ENCODE measurements at regions not wholly inside any gene's neighbourhood (a gene's known extent, or its start where the extent isn't known, plus 50 kb on each side); places are given as distances from the start of the nearest gene placed in this dataset.

- H3K4me1 Mint-ChIP-seq: no peaks in the 10 kb centered on the region
- no peaks in the 10 kb centered on the region for H3K36me3 Mint-ChIP-seq
- no peak overlapping the region for H3K27ac Mint-ChIP-seq
- H3K27me3 Mint-ChIP-seq: no peaks in the 10 kb centered on the region
- H3K9me3 Mint-ChIP-seq: peaks cover 4 to 11% (median 4%) of the 10 kb centered on the region in 3 donors
- H3K4me3 Mint-ChIP-seq: no peak overlapping the region
Measured at GRCh38 chr21:16389643-16390042, 659.9 kb downstream of the USP25 start.

DNA sequence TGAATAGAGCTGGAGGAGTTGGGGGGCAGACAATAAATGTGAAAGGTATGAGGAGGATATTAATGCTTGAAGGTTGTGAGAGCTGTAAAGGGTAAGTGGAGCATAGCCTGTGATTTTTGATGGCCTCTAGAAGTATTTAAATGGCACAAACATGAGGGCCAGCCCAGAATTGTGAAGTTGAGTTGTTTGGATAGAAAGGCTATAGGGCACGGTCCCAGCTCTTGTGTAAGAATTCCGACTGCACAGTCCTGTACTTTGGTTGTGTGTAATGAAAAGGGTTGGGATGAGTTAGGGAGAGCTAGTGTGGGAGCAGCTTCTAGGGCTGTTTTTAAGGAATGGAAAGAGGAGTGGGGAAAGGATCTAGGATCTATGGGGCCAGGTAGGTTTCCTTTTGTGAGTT is 665.5 kb downstream of the USP25 start:
- Mint-ChIP-seq H3K4me1 (no peaks in the 10 kb centered on the region), H3K27me3 (no peaks in the 10 kb centered on the region), H3K27ac (no peak overlapping the region), H3K36me3 (no peaks in the 10 kb centered on the region), H3K9me3 (peaks cover 4 to 7% (median 6%) of the 10 kb centered on the region in 3 donors), H3K4me3 (no peak overlapping the region)

DNA sequence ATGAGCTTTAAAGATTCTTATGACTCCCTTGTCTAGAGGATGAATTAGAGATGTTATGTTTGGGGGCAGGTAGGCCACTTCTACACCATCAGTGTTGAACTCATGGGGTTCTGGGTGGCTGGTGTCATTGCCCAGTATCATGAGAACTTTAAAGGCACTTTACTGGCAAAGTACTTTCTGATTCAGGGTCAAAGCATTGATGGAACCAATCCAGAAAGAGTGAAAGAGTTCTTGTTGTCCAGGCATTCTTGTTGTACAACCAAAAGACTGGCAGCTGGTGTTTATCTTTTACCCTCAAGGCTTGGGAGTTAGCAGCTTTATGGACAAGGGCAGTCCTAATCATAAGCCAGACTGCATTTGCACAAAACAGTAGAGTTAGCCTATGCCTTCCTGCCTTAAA is 673.0 kb downstream of the USP25 start:
- no peaks in the 10 kb centered on the region for H3K4me1 Mint-ChIP-seq
- peaks cover 0 to 4% (median 0%) of the 10 kb centered on the region in 3 donors for H3K9me3 Mint-ChIP-seq
- no peaks in the 10 kb centered on the region for H3K36me3 Mint-ChIP-seq
- H3K4me3 Mint-ChIP-seq: no peak overlapping the region
- H3K27ac Mint-ChIP-seq: no peak overlapping the region
- no peaks in the 10 kb centered on the region for H3K27me3 Mint-ChIP-seq

GRCh38 chr21:16404776-16405175 is 675.0 kb downstream of the USP25 start:
- Mint-ChIP-seq H3K27me3 (no peaks in the 10 kb centered on the region), H3K27ac (no peak overlapping the region), H3K9me3 (peaks cover 3 to 4% (median 3%) of the 10 kb centered on the region in 3 donors), H3K4me1 (no peaks in the 10 kb centered on the region), H3K36me3 (no peaks in the 10 kb centered on the region), H3K4me3 (no peak overlapping the region)

GRCh38 chr21:16406355-16406754 is 676.6 kb downstream of the USP25 start:
- Mint-ChIP-seq H3K27me3 (no peaks in the 10 kb centered on the region), H3K27ac (no peak overlapping the region), H3K4me3 (no peak overlapping the region), H3K4me1 (no peaks in the 10 kb centered on the region), H3K9me3 (peaks cover 3 to 4% (median 3%) of the 10 kb centered on the region in 3 donors), H3K36me3 (no peaks in the 10 kb centered on the region)

- Mint-ChIP-seq H3K36me3 (no peaks in the 10 kb centered on the region), H3K4me1 (no peaks in the 10 kb centered on the region), H3K4me3 (no peak overlapping the region), H3K27ac (peak overlapping the region in 1 of 3 donors; percentile 46), H3K9me3 (peaks cover 3 to 7% (median 4%) of the 10 kb centered on the region in 3 donors), H3K27me3 (no peaks in the 10 kb centered on the region)
Measured at GRCh38 chr21:16407403-16408240, 677.8 kb downstream of the USP25 start.

GRCh38 chr21:16408280-16408679 is 678.5 kb downstream of the USP25 start:
- Mint-ChIP-seq H3K36me3 (no peaks in the 10 kb centered on the region), H3K4me1 (no peaks in the 10 kb centered on the region), H3K27me3 (no peaks in the 10 kb centered on the region), H3K4me3 (no peak overlapping the region), H3K27ac (no peak overlapping the region), H3K9me3 (peaks cover 3 to 7% (median 4%) of the 10 kb centered on the region in 3 donors)

DNA sequence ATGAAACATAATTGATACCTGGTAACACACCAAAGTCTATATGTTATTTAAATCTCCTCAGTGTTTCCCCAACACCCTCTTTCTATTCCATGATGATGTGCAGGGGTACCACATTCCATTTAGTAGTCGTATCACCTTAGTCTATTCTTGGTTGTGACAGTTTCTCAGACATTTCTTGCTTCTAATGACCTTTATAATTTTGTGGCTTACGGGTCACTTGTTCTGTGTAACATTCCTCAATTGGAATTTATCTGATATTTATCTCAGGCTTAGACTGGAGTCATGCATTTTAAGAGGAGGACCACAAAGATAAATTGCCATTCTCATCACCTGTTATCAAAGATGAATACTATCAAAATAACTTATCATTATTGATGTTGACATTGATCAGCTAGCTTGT is 679.6 kb downstream of the USP25 start:
- peaks cover 0 to 7% (median 3%) of the 10 kb centered on the region in 3 donors for H3K9me3 Mint-ChIP-seq
- H3K27me3 Mint-ChIP-seq: no peaks in the 10 kb centered on the region
- H3K4me3 Mint-ChIP-seq: no peak overlapping the region
- no peak overlapping the region for H3K27ac Mint-ChIP-seq
- H3K36me3 Mint-ChIP-seq: no peaks in the 10 kb centered on the region
- no peaks in the 10 kb centered on the region for H3K4me1 Mint-ChIP-seq

DNA sequence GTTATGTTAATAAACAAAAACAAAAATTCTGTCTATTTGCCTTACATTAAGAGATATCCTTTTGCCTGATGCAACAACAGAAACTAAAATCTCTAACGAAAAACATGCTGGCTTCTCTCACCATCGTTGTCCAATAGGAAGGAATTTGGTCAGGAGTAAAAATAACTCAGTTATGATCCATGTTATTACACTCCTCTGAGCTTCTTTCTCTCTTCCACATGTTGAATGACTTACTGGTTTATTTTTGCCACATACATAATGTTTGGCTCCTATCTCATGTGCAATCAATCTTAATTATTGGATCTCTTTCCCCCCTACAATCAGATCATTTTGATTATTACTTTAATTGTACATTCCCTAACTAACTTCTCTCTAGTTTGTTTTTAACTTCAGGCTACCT is 688.4 kb downstream of the USP25 start:
- Mint-ChIP-seq H3K4me1 (no peaks in the 10 kb centered on the region), H3K9me3 (peaks cover 0 to 5% (median 3%) of the 10 kb centered on the region in 3 donors), H3K4me3 (no peak overlapping the region), H3K27ac (no peak overlapping the region), H3K36me3 (no peaks in the 10 kb centered on the region), H3K27me3 (no peaks in the 10 kb centered on the region)

DNA sequence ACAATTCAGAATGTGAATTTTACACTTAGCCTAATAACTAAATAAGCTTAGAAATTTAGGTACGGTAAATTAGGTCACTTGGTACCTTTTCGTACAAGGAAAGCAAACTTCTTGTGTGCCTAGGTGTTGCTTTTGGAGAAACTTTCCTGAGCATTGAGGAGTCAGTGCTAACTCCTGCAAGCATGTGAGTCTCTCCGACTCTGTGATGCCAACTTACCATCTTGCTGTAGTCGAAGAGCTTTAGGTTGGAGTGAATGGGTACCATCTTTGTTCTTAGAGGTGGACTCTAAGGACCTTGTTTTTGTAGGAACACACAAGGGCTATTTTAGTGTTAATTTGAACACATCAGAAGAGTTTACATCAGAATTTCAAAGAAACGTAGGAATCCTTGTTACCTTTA is 688.9 kb downstream of the USP25 start:
- Mint-ChIP-seq H3K4me3 (no peak overlapping the region), H3K4me1 (no peaks in the 10 kb centered on the region), H3K36me3 (no peaks in the 10 kb centered on the region), H3K9me3 (peaks cover 0 to 5% (median 3%) of the 10 kb centered on the region in 3 donors), H3K27me3 (no peaks in the 10 kb centered on the region), H3K27ac (no peak overlapping the region)

- Mint-ChIP-seq H3K9me3 (peaks cover 0 to 5% (median 3%) of the 10 kb centered on the region in 3 donors), H3K27ac (no peak overlapping the region), H3K36me3 (no peaks in the 10 kb centered on the region), H3K4me1 (no peaks in the 10 kb centered on the region), H3K27me3 (no peaks in the 10 kb centered on the region), H3K4me3 (peak overlapping the region in 1 of 4 donors; percentile 41)
Measured at GRCh38 chr21:16419188-16419921, 689.6 kb downstream of the USP25 start.

DNA sequence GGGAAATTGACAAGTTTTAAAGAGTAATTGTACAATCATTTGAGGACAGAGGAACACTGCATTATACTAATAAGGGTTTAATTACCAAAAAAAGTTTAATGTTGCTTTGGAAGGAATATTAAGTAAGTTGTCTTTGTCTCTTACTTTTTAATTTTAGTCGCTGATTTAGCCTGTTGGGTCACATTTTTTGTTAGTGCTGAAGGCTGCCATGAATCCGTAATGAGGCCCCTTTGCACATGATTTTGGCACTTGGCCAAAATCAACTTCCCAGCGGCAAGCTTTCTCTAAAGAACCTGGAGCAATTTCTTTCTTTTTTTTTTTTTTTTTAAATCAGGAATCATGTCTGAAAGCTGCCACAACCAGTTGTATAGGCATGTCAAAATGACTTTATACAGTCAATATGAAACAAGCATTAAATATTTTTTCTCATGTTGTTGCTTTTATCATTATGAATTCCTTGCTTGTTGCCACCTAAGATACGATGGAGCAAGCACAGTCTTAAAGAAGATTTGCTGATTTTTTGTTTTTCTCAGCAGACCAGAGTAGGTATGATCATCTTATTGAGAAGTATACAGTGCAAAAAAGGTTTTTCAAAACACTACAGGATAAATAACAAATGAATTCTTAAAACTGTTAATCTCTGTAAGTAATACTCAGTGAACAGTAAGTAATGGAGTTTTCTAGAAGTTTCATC is 690.4 kb downstream of the USP25 start:
- H3K9me3 Mint-ChIP-seq: peaks cover 0 to 5% (median 3%) of the 10 kb centered on the region in 3 donors

GRCh38 chr21:16421007-16421406 is 691.2 kb downstream of the USP25 start:
- Mint-ChIP-seq H3K9me3 (peaks cover 2 to 7% (median 3%) of the 10 kb centered on the region in 3 donors), H3K36me3 (no peaks in the 10 kb centered on the region), H3K27ac (no peak overlapping the region), H3K27me3 (no peaks in the 10 kb centered on the region), H3K4me1 (no peaks in the 10 kb centered on the region), H3K4me3 (no peak overlapping the region)

More for the DNA sequence above, 690.4 kb downstream of the USP25 start:
- Mint-ChIP-seq H3K27ac (no peak overlapping the region), H3K27me3 (no peaks in the 10 kb centered on the region), H3K4me3 (no peak overlapping the region), H3K4me1 (no peaks in the 10 kb centered on the region), H3K36me3 (no peaks in the 10 kb centered on the region)

- H3K27ac Mint-ChIP-seq: no peak overlapping the region
- no peak overlapping the region for H3K4me3 Mint-ChIP-seq
- no peaks in the 10 kb centered on the region for H3K36me3 Mint-ChIP-seq
- peaks cover 0 to 5% (median 2%) of the 10 kb centered on the region in 3 donors for H3K9me3 Mint-ChIP-seq
- no peaks in the 10 kb centered on the region for H3K27me3 Mint-ChIP-seq
- no peaks in the 10 kb centered on the region for H3K4me1 Mint-ChIP-seq
Measured at GRCh38 chr21:16421965-16422364, 692.2 kb downstream of the USP25 start.

DNA sequence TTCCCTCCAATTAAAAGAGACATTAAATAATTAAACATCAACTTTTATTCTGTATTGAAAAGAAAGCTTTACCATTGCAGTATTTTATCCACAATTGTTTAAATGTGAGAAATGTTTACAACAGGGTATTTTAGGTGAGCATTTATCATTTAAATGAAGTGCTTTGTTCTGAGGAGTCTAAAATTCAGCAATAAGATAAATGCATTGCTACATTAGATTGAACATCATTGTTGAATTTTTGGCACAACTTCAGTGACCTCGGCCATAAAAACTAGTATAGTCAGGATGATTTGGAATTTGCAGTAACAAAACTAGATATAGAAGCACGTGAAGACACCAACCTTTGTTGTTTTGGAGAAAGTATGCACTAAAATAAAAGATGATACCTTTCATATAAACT is 692.9 kb downstream of the USP25 start:
- Mint-ChIP-seq H3K36me3 (no peaks in the 10 kb centered on the region), H3K27ac (no peak overlapping the region), H3K4me3 (no peak overlapping the region), H3K4me1 (no peaks in the 10 kb centered on the region), H3K9me3 (peaks cover 0 to 5% (median 2%) of the 10 kb centered on the region in 3 donors), H3K27me3 (no peaks in the 10 kb centered on the region)
